ENCODE measurements at regions not wholly inside any gene's neighbourhood (a gene's known extent, or its start where the extent isn't known, plus 50 kb on each side); places are given as distances from the start of the nearest gene placed in this dataset.

DNA sequence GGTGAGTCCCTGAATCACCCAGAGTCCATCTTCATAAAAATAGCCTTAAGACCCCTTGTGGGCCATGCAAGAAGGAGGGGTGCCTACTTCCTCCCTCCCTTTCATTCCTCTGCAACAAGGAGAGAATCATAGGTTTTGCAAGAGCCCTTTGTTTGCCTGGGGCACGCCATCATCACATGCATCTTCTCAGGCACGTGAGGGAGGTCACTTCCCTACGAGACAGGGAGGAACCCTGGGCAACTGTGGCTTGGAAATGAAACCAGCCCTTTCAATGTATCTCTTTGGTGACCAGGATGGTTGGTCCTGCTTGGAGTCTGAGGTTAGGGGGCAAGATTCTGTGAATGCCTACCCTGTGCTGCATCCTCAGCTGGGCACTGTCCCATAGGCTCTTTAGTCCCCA, 194.8 kb downstream of the MAFB start:
- dilution Hi-C loops (cut with MboI; ENCODE audit: extremely low pct_ligation_motif_present, low sequenced_read_pairs) (no loop called here), intact Hi-C loops (cut with micrococcal nuclease) (no loop called here)
- H3K27ac ChIP-seq (ENCODE audit: insufficient read depth, low read depth, low read length) = no peak overlapping the region
- H2AFZ ChIP-seq (ENCODE audit: low read depth, low read length) = no peak overlapping the region
- H3K4me3 ChIP-seq (replicated peaks in 1 of 3; ENCODE audit: insufficient read depth in 1 of 3, low read depth in 1 of 3, low read length in 3 of 3) = no peak overlapping the region
- H3K9me1 ChIP-seq (replicated peaks; ENCODE audit: control insufficient read depth, extremely low read depth, insufficient read depth, low read length) = no peaks in the 10 kb centered on the region
- ChIA-PET CTCF (no interaction called here), POLR2A (no interaction called here)
- no peaks in the 10 kb centered on the region for H3K9me3 ChIP-seq (replicated peaks; ENCODE audit: control insufficient read depth, insufficient read depth, low read length)
- no peak overlapping the region for H3K4me2 ChIP-seq (ENCODE audit: insufficient read depth, low read length)
- H3K9ac ChIP-seq (replicated peaks; ENCODE audit: extremely low read depth, insufficient read depth, low read length) = no peak overlapping the region
- no peaks in the 10 kb centered on the region for H3K27me3 ChIP-seq (ENCODE audit: control insufficient read depth in 2 of 2, insufficient read depth in 2 of 2, low read length in 2 of 2)
- H3K4me1 ChIP-seq (ENCODE audit: control insufficient read depth, extremely low read depth, insufficient read depth, low read length) = no peaks in the 10 kb centered on the region
- BruUV-seq (replicated peaks) = no TSS peak
- TF ChIP-seq MYC (IDR thresholded peaks at IDR 0.05; ENCODE audit: low read depth, low read length) (no peak), POLR2A (IDR thresholded peaks at IDR 0.05; ENCODE audit: low read depth, low read length) (no peak), JUN (IDR thresholded peaks at IDR 0.05; ENCODE audit: borderline replicate concordance, insufficient read depth, insufficient read length, low read depth) (no peak), FOS (IDR thresholded peaks at IDR 0.05; ENCODE audit: borderline replicate concordance, insufficient read depth, low read length) (no peak), GATA2 (IDR thresholded peaks at IDR 0.05; ENCODE audit: insufficient read depth, insufficient read length, low read depth, low read length) (no peak), POLR2AphosphoS5 (IDR thresholded peaks at IDR 0.05; ENCODE audit: insufficient read depth, low read depth, low read length) (no peak), EZH2 (IDR thresholded peaks at IDR 0.05; ENCODE audit: borderline replicate concordance, low read depth, low read length, severe bottlenecking) (no peak)
- TF ChIP-seq, protein P1, sequence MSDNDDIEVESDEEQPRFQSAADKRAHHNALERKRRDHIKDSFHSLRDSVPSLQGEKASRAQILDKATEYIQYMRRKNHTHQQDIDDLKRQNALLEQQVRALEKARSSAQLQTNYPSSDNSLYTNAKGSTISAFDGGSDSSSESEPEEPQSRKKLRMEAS (IDR thresholded peaks at IDR 0.05; ENCODE audit: insufficient read depth, insufficient read length) = no peak
- TF ChIP-seq, protein P2, sequence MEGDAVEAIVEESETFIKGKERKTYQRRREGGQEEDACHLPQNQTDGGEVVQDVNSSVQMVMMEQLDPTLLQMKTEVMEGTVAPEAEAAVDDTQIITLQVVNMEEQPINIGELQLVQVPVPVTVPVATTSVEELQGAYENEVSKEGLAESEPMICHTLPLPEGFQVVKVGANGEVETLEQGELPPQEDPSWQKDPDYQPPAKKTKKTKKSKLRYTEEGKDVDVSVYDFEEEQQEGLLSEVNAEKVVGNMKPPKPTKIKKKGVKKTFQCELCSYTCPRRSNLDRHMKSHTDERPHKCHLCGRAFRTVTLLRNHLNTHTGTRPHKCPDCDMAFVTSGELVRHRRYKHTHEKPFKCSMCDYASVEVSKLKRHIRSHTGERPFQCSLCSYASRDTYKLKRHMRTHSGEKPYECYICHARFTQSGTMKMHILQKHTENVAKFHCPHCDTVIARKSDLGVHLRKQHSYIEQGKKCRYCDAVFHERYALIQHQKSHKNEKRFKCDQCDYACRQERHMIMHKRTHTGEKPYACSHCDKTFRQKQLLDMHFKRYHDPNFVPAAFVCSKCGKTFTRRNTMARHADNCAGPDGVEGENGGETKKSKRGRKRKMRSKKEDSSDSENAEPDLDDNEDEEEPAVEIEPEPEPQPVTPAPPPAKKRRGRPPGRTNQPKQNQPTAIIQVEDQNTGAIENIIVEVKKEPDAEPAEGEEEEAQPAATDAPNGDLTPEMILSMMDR (IDR thresholded peaks at IDR 0.05; ENCODE audit: extremely low read depth in 1 of 2, insufficient read depth in 1 of 2, low read depth in 1 of 2, low read length in 2 of 2) = no peak
- FAIRE-seq (no peak), DNase-seq (ENCODE audit: low read depth, low spot score) (no peak)
- no peaks in the 10 kb centered on the region for H3K36me3 ChIP-seq (ENCODE audit: control insufficient read depth in 2 of 2, extremely low read depth in 1 of 2, insufficient read depth in 2 of 2, low read length in 2 of 2)
- no peaks in the 10 kb centered on the region for H3K79me2 ChIP-seq (ENCODE audit: control insufficient read depth, insufficient read depth, low read length)
- H4K20me1 ChIP-seq (replicated peaks; ENCODE audit: control insufficient read depth, extremely low read depth, insufficient read depth, low read length) = no peaks in the 10 kb centered on the region
